Vagina (tissue), 2 donors: ENCODE measurements at regions not wholly inside any gene's neighbourhood (a gene's known extent, or its start where the extent isn't known, plus 50 kb on each side); places are given as distances from the start of the nearest gene placed in this dataset.

Source experiments
- DNase-seq, 2 donors: peaks; one replicate each; pipeline ENCODE4 v3.0.0-alpha.2; 2017; ENCODE audit errors: extremely low spot score in 2 of 2
- H3K27ac ChIP-seq: fragments of 200-600 bp; sonication (generic); one replicate; pipeline ENCODE4 v1.5.1; 2019
- H3K27me3 ChIP-seq: fragments of 200-600 bp; sonication (generic); one replicate; pipeline ENCODE4 v1.5.1; 2019
- H3K36me3 ChIP-seq, 2 donors: fragments of 200-600 bp; sonication (generic); one replicate each; pipeline ENCODE4 v1.5.1; 2017 to 2019
- H3K4me1 ChIP-seq: fragments of 200-600 bp; sonication (generic); one replicate; pipeline ENCODE4 v1.5.1; 2019
- H3K4me3 ChIP-seq, 2 donors: fragments of 200-600 bp; sonication (generic); 1 replicate in 1 of 2; 2 replicates in 1 of 2; pipeline ENCODE4 v1.5.1; 2016 to 2019
- H3K9me3 ChIP-seq: fragments of 200-600 bp; sonication (generic); one replicate; pipeline ENCODE4 v1.5.1; 2019
- POLR2A ChIP-seq, 2 donors: fragments of 450-650 bp; IDR thresholded peaks; one replicate each; pipeline ENCODE4 v1.6.1; 2017; ENCODE audit warnings: antibody characterized with exemption in 2 of 2, mild to moderate bottlenecking in 2 of 2, moderate library complexity in 2 of 2
- POLR2AphosphoS5 ChIP-seq, 2 donors: sonication (generic); formaldehyde crosslinking; IDR thresholded peaks; one replicate each; pipeline ENCODE4 v1.9.0; 2017; ENCODE audit warnings: antibody characterized with exemption in 2 of 2, mild to moderate bottlenecking in 2 of 2, low read depth in 1 of 2; ENCODE audit not compliant: insufficient read depth in 1 of 2
- intact Hi-C: fragments of 100-400 bp; cut with DNase I; formaldehyde crosslinking; loops from one replicate; pipeline ENCODE4 v1.15.1; 2023
- TF ChIP-seq, protein P1 (sequence below), 3 experiments: fragments of 450-650 bp in 2 of 3; fragments of 200-600 bp in 1 of 3; sonication (generic) in 1 of 3; IDR thresholded peaks; one replicate each; pipeline ENCODE4 v1.5.1; 2017 to 2019; ENCODE audit warnings: antibody characterized with exemption in 3 of 3, mild to moderate bottlenecking in 2 of 3, moderate library complexity in 2 of 3

DNA sequence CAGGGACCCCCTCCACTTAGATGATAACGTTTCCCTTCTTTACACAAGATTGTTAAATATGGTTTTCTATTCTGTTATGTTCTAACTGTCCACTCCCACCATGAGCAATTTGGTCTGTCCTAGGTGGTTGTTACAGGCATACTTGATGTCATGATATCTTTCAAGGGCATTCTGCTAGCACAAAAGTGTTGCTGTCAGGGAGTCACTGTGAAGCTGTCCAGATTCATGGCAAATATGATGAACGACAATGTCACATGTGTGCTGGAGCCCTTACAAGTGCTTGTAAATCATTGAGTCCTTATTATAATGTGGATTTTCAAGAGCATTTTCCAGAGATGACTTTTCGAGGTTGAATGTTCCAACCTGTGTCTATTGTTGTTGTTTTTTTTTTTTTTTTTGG, 1250.7 kb upstream of the PRKX start:
- H3K4me1 ChIP-seq, result no peaks in the 10 kb centered on the region
- no peak for DNase-seq
- no peaks in the 10 kb centered on the region for H3K27me3 ChIP-seq
- H3K4me3 ChIP-seq, result no peak overlapping the region
- H3K36me3 ChIP-seq, result no peaks in the 10 kb centered on the region
- H3K27ac ChIP-seq, result no peak overlapping the region
- no peaks in the 10 kb centered on the region for H3K9me3 ChIP-seq
- intact Hi-C loops, result no loop called here
- TF ChIP-seq, protein P1, sequence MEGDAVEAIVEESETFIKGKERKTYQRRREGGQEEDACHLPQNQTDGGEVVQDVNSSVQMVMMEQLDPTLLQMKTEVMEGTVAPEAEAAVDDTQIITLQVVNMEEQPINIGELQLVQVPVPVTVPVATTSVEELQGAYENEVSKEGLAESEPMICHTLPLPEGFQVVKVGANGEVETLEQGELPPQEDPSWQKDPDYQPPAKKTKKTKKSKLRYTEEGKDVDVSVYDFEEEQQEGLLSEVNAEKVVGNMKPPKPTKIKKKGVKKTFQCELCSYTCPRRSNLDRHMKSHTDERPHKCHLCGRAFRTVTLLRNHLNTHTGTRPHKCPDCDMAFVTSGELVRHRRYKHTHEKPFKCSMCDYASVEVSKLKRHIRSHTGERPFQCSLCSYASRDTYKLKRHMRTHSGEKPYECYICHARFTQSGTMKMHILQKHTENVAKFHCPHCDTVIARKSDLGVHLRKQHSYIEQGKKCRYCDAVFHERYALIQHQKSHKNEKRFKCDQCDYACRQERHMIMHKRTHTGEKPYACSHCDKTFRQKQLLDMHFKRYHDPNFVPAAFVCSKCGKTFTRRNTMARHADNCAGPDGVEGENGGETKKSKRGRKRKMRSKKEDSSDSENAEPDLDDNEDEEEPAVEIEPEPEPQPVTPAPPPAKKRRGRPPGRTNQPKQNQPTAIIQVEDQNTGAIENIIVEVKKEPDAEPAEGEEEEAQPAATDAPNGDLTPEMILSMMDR (IDR thresholded peaks at IDR 0.05), result no peak
- TF ChIP-seq POLR2AphosphoS5 (IDR thresholded peaks at IDR 0.05; ENCODE audit: insufficient read depth in 1 of 2, low read depth in 1 of 2) (no peak), POLR2A (IDR thresholded peaks at IDR 0.05) (no peak)

- H3K4me3 ChIP-seq, result no peak overlapping the region
- TF ChIP-seq, protein P1 (IDR thresholded peaks at IDR 0.05), result no peak
- no peak for TF ChIP-seq POLR2A (IDR thresholded peaks at IDR 0.05)
- TF ChIP-seq POLR2AphosphoS5 (IDR thresholded peaks at IDR 0.05; ENCODE audit: insufficient read depth in 1 of 2, low read depth in 1 of 2), result no peak
- H3K27ac ChIP-seq, result no peak overlapping the region
- no peaks in the 10 kb centered on the region for H3K27me3 ChIP-seq
- no peaks in the 10 kb centered on the region for H3K36me3 ChIP-seq
- DNase-seq, result no peak
- no peaks in the 10 kb centered on the region for H3K9me3 ChIP-seq
- no peaks in the 10 kb centered on the region for H3K4me1 ChIP-seq
- intact Hi-C loops, result no loop called here
Observed at GRCh38 chrX:4963432-4963831, 1250.0 kb upstream of the PRKX start.

- Histone ChIP-seq H3K27me3 (no peaks in the 10 kb centered on the region), H3K9me3 (no peaks in the 10 kb centered on the region), H3K4me1 (no peaks in the 10 kb centered on the region), H3K27ac (no peak overlapping the region), H3K36me3 (no peaks in the 10 kb centered on the region), H3K4me3 (no peak overlapping the region)
- TF ChIP-seq POLR2AphosphoS5 (IDR thresholded peaks at IDR 0.05; ENCODE audit: insufficient read depth in 1 of 2, low read depth in 1 of 2), result no peak
- TF ChIP-seq, protein P1 (IDR thresholded peaks at IDR 0.05), result no peak
- TF ChIP-seq POLR2A (IDR thresholded peaks at IDR 0.05), result no peak
- DNase-seq, result no peak
- intact Hi-C loops, result no loop called here
Observed at GRCh38 chrX:4944767-4945166, 1231.3 kb upstream of the PRKX start.

GRCh38 chrX:4936315-4936714, 1222.9 kb upstream of the PRKX start:
- H3K9me3 ChIP-seq, result no peaks in the 10 kb centered on the region
- no peaks in the 10 kb centered on the region for H3K36me3 ChIP-seq
- no peak overlapping the region for H3K27ac ChIP-seq
- no peaks in the 10 kb centered on the region for H3K27me3 ChIP-seq
- H3K4me1 ChIP-seq, result no peaks in the 10 kb centered on the region
- no peak for DNase-seq
- no peak overlapping the region for H3K4me3 ChIP-seq
- intact Hi-C loops, result no loop called here
- TF ChIP-seq POLR2A (IDR thresholded peaks at IDR 0.05) (no peak), POLR2AphosphoS5 (IDR thresholded peaks at IDR 0.05; ENCODE audit: insufficient read depth in 1 of 2, low read depth in 1 of 2) (no peak)
- TF ChIP-seq, protein P1 (IDR thresholded peaks at IDR 0.05), result no peak

DNA sequence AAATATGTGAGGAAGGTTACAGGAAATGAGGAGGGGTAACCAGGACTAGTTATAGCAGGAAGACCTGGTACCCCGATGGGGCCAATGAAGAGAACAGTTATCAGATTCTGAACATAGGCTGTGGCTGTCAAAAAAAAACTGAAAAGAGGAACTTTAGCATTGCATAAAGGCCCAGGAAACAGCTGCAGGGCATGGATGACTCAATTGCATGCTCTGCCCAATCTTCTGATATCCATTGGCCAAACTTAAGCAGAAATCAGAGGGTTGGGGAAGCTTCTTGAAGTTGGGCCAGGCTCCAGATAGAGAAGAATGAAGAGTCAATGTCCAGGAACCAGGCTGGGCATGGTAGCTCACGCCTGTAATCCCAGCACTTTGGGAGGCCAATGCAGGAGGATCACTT, 1222.4 kb upstream of the PRKX start:
- TF ChIP-seq, protein P1 (IDR thresholded peaks at IDR 0.05), result no peak
- no peak for TF ChIP-seq POLR2AphosphoS5 (IDR thresholded peaks at IDR 0.05; ENCODE audit: insufficient read depth in 1 of 2, low read depth in 1 of 2)
- no peak for TF ChIP-seq POLR2A (IDR thresholded peaks at IDR 0.05)
- Histone ChIP-seq H3K4me3 (no peak overlapping the region), H3K27me3 (no peaks in the 10 kb centered on the region), H3K9me3 (no peaks in the 10 kb centered on the region), H3K36me3 (no peaks in the 10 kb centered on the region), H3K4me1 (no peaks in the 10 kb centered on the region), H3K27ac (no peak overlapping the region)
- intact Hi-C loops, result no loop called here
- DNase-seq, result no peak
